ENCODE measurements at regions not wholly inside any gene's neighbourhood (a gene's known extent, or its start where the extent isn't known, plus 50 kb on each side); places are given as distances from the start of the nearest gene placed in this dataset.
"Not testable (repeated sequence)": the region's sequence is repeated elsewhere in the genome, so short reads cannot be mapped to it uniquely, and the experiment has no call there.

GRCh38 chrX:142483965-142484364 is 278.9 kb upstream of the MAGEC2 start:
- no peak for FAIRE-seq

GRCh38 chrX:142446349-142446748 is 241.3 kb upstream of the MAGEC2 start:
- FAIRE-seq, result no peak

- no peak for FAIRE-seq
Measured at GRCh38 chrX:142428916-142429315, 223.8 kb upstream of the MAGEC2 start.

- FAIRE-seq, result not testable (repeated sequence)
Measured at GRCh38 chrX:142390998-142391397, 185.9 kb upstream of the MAGEC2 start.

GRCh38 chrX:142363501-142363900 is 158.4 kb upstream of the MAGEC2 start:
- no peak for FAIRE-seq

- FAIRE-seq, result no peak
Measured at GRCh38 chrX:142359331-142359730, 154.2 kb upstream of the MAGEC2 start.

GRCh38 chrX:142327182-142327581 is 122.1 kb upstream of the MAGEC2 start:
- no peak for FAIRE-seq

GRCh38 chrX:142312591-142312990 is 107.5 kb upstream of the MAGEC2 start:
- FAIRE-seq, result no peak

- no peak for FAIRE-seq
Measured at GRCh38 chrX:142299406-142299805, 94.3 kb upstream of the MAGEC2 start.

GRCh38 chrX:142296421-142296820 is 91.3 kb upstream of the MAGEC2 start:
- no peak for FAIRE-seq

- no peak for FAIRE-seq
Measured at GRCh38 chrX:142295190-142295589, 90.1 kb upstream of the MAGEC2 start.

GRCh38 chrX:142270166-142270565 is 65.1 kb upstream of the MAGEC2 start:
- FAIRE-seq, result not testable (repeated sequence)

- no peak for FAIRE-seq
Measured at GRCh38 chrX:142266417-142266816, 61.3 kb upstream of the MAGEC2 start.

- not testable (repeated sequence) for FAIRE-seq
Measured at GRCh38 chrX:142265549-142265948, 60.5 kb upstream of the MAGEC2 start.

GRCh38 chrX:142256935-142257334 is 51.8 kb upstream of the MAGEC2 start:
- no peak for FAIRE-seq

All from A204.1 (cell line).